GM19467 (cell line): ENCODE measurements at regions not wholly inside any gene's neighbourhood (a gene's known extent, or its start where the extent isn't known, plus 50 kb on each side); places are given as distances from the start of the nearest gene placed in this dataset.
"Not testable (repeated sequence)": the region's sequence is repeated elsewhere in the genome, so short reads cannot be mapped to it uniquely, and the experiment has no call there.

Experiments
- ATAC-seq: cut with Tn5 transposase; IDR thresholded peaks from one replicate; pipeline ENCODE4 v1.9.1; 2021; ENCODE audit warnings: mild to moderate bottlenecking, moderate library complexity; ENCODE audit not compliant: unreplicated experiment

- no peak for ATAC-seq
These were observed 232.8 kb downstream of the TRIML1 start for GRCh38 chr4:188372058-188372457.

- no peak for ATAC-seq
These were observed 233.6 kb downstream of the TRIML1 start for GRCh38 chr4:188372829-188373228.

GRCh38 chr4:188374871-188375270 lies 235.6 kb downstream of the TRIML1 start:
- ATAC-seq, result no peak

GRCh38 chr4:188377816-188378215 lies 238.6 kb downstream of the TRIML1 start:
- no peak for ATAC-seq

GRCh38 chr4:188383180-188383579 lies 243.9 kb downstream of the TRIML1 start:
- ATAC-seq, result no peak

- no peak for ATAC-seq
These were observed 248.0 kb downstream of the TRIML1 start for GRCh38 chr4:188387179-188387791.

GRCh38 chr4:188391349-188391748 lies 252.1 kb downstream of the TRIML1 start:
- not testable (repeated sequence) for ATAC-seq

- no peak for ATAC-seq
These were observed 256.8 kb downstream of the TRIML1 start for GRCh38 chr4:188396037-188396436.

- ATAC-seq, result no peak
These were observed 260.6 kb downstream of the TRIML1 start for GRCh38 chr4:188399834-188400233.

GRCh38 chr4:188400451-188400850 lies 261.2 kb downstream of the TRIML1 start:
- no peak for ATAC-seq

GRCh38 chr4:188403272-188403671 lies 264.0 kb downstream of the TRIML1 start:
- no peak for ATAC-seq

- ATAC-seq, result not testable (repeated sequence)
These were observed 266.0 kb downstream of the TRIML1 start for GRCh38 chr4:188405071-188405835.

- no peak for ATAC-seq
These were observed 269.2 kb downstream of the TRIML1 start for GRCh38 chr4:188408244-188409030.

- no peak for ATAC-seq
These were observed 270.6 kb downstream of the TRIML1 start for GRCh38 chr4:188409851-188410250.

- ATAC-seq, result no peak
These were observed 272.6 kb downstream of the TRIML1 start for GRCh38 chr4:188411805-188412204.

GRCh38 chr4:188412499-188412898 lies 273.3 kb downstream of the TRIML1 start:
- no peak for ATAC-seq

GRCh38 chr4:188414441-188414840 lies 275.2 kb downstream of the TRIML1 start:
- no peak for ATAC-seq

GRCh38 chr4:188417181-188417580 lies 277.9 kb downstream of the TRIML1 start:
- ATAC-seq, result no peak

- ATAC-seq, result no peak
These were observed 283.8 kb downstream of the TRIML1 start for GRCh38 chr4:188423039-188423438.

GRCh38 chr4:188428935-188429334 lies 289.7 kb downstream of the TRIML1 start:
- no peak for ATAC-seq

GRCh38 chr4:188429965-188430364 lies 290.7 kb downstream of the TRIML1 start:
- no peak for ATAC-seq

- no peak for ATAC-seq
These were observed 291.1 kb downstream of the TRIML1 start for GRCh38 chr4:188430384-188430783.
